Sigmoid colon (tissue), 3 donors: ENCODE measurements at regions not wholly inside any gene's neighbourhood (a gene's known extent, or its start where the extent isn't known, plus 50 kb on each side); places are given as distances from the start of the nearest gene placed in this dataset.

ENCODE experiments used
- POLR2A ChIP-seq, 2 donors: fragments of 450-650 bp; IDR thresholded peaks; one replicate each; pipeline ENCODE4 v1.6.1; 2016; ENCODE audit warnings: antibody characterized with exemption in 2 of 2, mild to moderate bottlenecking in 2 of 2, moderate library complexity in 2 of 2
- TF ChIP-seq, protein P1 (sequence below), 4 experiments: fragments of 450-650 bp in 3 of 4; fragments of 200-600 bp in 1 of 4; IDR thresholded peaks; one replicate each; pipeline ENCODE4 v1.5.1; 2016 to 2019; ENCODE audit warnings: antibody characterized with exemption in 4 of 4, mild to moderate bottlenecking in 3 of 4, moderate library complexity in 2 of 4

DNA sequence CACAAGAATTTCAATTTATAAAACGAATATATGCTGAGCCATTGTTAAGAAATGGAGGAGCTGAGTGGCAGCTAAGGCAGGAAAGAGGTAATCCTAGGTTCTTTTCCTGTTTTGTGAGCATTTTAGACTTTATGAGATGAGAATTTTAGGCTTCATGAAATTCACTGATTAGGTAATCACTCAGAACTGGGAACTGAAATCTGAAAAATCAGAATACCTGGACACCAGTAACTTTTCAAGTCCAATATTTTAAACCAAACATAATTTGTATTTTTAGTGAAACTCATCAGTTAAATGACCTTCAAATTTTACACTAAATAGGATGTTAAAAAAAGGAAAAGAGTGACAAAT is 389.9 kb downstream of the HTR1B start:
- TF ChIP-seq, protein P1, sequence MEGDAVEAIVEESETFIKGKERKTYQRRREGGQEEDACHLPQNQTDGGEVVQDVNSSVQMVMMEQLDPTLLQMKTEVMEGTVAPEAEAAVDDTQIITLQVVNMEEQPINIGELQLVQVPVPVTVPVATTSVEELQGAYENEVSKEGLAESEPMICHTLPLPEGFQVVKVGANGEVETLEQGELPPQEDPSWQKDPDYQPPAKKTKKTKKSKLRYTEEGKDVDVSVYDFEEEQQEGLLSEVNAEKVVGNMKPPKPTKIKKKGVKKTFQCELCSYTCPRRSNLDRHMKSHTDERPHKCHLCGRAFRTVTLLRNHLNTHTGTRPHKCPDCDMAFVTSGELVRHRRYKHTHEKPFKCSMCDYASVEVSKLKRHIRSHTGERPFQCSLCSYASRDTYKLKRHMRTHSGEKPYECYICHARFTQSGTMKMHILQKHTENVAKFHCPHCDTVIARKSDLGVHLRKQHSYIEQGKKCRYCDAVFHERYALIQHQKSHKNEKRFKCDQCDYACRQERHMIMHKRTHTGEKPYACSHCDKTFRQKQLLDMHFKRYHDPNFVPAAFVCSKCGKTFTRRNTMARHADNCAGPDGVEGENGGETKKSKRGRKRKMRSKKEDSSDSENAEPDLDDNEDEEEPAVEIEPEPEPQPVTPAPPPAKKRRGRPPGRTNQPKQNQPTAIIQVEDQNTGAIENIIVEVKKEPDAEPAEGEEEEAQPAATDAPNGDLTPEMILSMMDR (IDR thresholded peaks at IDR 0.05): no peak
- TF ChIP-seq POLR2A (IDR thresholded peaks at IDR 0.05): no peak
